ENCODE measurements at regions not wholly inside any gene's neighbourhood (a gene's known extent, or its start where the extent isn't known, plus 50 kb on each side); places are given as distances from the start of the nearest gene placed in this dataset.

- TF ChIP-seq CTCF (IDR thresholded peaks at IDR 0.05; ENCODE audit: low read depth, low read length) (no peak), POLR2A (IDR thresholded peaks at IDR 0.05; ENCODE audit: extremely low read depth, insufficient read length) (no peak)
Observed at GRCh38 chr7:96773483-96773882, 63.8 kb upstream of the SEM1 start.

Measured in NB4 (cell line).